DMS114 treated with DMSO at 0.1 percent for 48 hours (cell line): ENCODE measurements at regions not wholly inside any gene's neighbourhood (a gene's known extent, or its start where the extent isn't known, plus 50 kb on each side); places are given as distances from the start of the nearest gene placed in this dataset.
"Not testable (repeated sequence)": the region's sequence is repeated elsewhere in the genome, so short reads cannot be mapped to it uniquely, and the experiment has no call there.

Experiments
- DNase-seq: peaks from one replicate; lab custom pipeline; 2025; ENCODE audit not compliant: unreplicated experiment; lab: John Stamatoyannopoulos, UW

DNA sequence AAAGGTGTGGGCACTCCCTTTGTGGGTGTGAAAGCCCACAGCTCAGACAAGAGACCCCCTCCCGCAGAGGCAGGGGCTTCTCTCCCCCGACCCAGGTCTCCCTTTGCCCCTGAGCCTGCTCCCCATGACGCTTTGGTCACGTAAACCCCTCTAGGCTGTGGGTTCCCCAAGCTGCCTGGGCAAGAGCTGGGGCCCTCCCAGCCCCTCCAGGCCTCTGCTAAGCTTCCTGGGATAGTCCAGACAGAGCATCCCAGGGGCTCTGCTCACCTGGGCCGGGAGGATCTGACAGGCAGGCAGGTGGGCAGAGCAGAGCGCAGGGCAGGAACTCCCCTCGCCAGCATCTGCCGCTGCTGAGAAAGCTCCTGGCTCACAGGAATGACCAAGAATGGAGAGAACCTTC, 177.3 kb downstream of the BANP start:
- no peak for DNase-seq

- not testable (repeated sequence) for DNase-seq
Measured at GRCh38 chr16:88129133-88129532, 177.9 kb downstream of the BANP start.

GRCh38 chr16:88130016-88130415, 178.8 kb downstream of the BANP start:
- no peak for DNase-seq

GRCh38 chr16:88130681-88131080, 179.4 kb downstream of the BANP start:
- no peak for DNase-seq

- no peak for DNase-seq
Measured at GRCh38 chr16:88131256-88131655, 180.0 kb downstream of the BANP start.

GRCh38 chr16:88131966-88132365, 180.7 kb downstream of the BANP start:
- no peak for DNase-seq

- no peak for DNase-seq
Measured at GRCh38 chr16:88132836-88133506, 181.7 kb downstream of the BANP start.

- no peak for DNase-seq
Measured at GRCh38 chr16:88133507-88133843, 182.2 kb downstream of the BANP start.

GRCh38 chr16:88134172-88134898, 183.1 kb downstream of the BANP start:
- DNase-seq: not testable (repeated sequence)

GRCh38 chr16:88134899-88135682, 183.9 kb downstream of the BANP start:
- DNase-seq: not testable (repeated sequence)

- not testable (repeated sequence) for DNase-seq
Measured at GRCh38 chr16:88136211-88136713, 185.0 kb downstream of the BANP start.

- not testable (repeated sequence) for DNase-seq
Measured at GRCh38 chr16:88136939-88137338, 185.7 kb downstream of the BANP start.

DNA sequence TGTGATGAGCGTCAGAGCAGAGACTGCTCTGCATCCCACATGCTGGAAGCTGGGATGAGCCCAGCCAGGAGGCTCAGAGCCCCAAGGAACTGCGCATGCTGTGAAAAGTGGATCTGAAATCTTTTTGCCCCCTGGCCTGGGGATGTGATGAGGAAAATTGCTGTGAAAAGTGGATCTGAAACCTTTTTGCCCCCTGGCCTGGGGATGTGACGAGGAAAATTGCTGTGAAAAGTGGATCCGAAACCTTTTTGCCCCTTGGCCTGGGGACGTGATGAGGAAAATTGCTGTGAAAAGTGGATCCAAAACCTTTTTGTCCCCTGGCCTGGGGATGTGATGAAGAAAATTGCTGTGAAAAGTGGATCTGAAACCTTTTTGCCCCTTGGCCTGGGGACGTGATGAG, 187.9 kb downstream of the BANP start:
- not testable (repeated sequence) for DNase-seq

GRCh38 chr16:88140195-88140594, 189.0 kb downstream of the BANP start:
- DNase-seq: not testable (repeated sequence)

DNA sequence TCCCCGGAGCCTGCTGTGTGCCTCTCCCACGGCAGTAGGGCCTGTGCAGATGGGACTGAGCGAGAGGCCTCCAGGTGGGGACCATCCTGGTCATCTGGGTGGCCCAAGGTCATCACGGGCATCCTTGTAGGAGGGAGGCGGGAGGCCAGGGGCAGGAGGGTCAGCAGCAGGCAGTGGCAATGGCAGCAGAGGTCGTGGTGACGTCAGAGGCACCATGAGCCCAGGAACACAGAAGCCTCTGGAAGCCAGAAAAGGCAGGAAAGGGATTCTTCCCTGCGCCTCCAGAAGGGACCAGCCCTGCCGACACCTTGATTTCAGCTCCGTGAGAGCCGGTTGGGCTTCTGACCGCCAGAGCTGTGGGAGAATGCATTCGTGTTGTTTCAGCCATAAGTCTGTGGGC, 190.3 kb downstream of the BANP start:
- no peak for DNase-seq

DNA sequence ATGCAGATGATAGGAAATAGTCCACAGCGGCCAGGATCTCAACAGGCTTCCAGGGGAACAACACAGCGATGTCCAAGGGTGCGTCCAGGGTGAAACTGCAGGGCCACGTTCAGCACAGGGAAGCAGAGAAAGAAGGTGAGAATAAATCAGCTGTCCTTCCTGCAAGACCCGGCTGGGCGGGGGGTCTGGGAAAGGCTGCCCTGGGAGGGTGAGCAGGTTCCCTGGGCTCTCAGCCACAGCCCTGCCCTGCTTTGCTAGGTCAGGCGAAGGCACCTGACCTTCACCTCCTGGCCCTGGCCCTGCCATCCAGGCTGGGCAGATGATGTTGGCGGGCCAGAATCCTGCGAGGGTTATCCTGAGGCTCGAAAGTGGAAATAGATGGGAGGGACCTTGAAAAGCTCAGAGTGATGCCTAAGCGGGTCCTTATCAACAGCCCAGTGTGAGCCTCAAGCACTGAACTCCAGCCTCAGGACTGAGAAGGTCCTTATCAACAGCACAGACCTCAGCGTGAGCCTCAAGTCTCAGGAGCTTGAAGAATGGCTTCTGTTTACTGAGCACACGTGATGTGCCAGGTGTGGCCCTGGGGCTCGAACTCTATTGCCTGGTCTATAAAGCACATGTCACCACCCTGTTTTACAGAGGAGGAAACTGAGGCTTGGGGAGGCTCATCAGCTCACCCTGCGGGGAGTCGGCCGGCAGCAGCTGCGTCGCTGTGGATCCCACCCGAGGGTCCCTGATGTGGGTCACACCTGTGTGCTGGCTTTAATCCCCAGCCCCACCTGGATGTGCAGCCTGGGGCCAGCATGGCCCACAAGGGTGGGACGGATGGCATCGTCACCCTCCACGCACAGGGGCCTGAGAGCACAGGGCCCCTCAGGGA, 191.1 kb downstream of the BANP start:
- not testable (repeated sequence) for DNase-seq

GRCh38 chr16:88143122-88144027, 192.1 kb downstream of the BANP start:
- not testable (repeated sequence) for DNase-seq

DNA sequence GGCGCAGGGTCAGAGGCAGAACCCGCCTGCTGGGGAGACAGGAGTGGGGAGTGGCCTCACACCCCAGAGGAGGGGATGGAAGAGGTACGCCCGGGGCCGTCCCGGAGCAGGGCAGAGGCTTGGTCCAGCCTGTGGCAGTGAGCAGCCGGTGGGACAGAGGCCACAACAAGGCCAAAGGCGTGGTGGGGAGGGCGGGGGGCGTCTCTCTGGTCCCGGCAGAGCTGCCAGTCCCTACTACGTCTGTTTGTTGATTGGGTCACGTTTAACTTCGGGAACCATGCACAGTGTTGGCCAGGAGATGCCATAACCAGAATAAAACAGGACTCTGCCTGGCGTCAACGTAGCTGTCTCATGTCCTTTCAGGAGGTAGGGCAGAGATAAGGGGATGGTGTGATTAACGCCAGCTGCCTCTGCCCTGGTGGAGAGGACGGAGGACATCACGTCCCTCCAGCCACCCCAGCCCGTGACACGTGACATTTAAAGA, 192.8 kb downstream of the BANP start:
- no peak for DNase-seq

DNA sequence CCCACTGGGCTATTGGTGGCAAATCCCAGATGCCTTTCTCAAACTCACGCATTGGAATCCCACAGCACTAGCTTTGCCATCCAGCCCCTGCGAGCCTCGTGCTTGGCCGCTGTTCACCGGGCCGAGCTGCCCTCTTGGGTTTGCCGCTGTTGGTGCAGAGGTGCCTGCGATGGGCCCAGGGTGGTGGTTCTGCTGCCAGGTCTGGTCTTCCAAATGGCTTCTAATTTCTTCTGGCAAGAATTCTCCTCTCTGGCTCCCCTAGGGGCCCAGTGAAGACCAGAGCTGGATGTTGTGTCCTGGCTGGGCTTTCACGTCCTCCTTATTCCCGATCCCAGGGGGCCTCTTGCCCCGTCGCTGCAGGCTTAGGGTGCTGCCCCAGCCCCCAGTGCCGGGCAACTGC, 194.1 kb downstream of the BANP start:
- not testable (repeated sequence) for DNase-seq
